ENCODE measurements at regions not wholly inside any gene's neighbourhood (a gene's known extent, or its start where the extent isn't known, plus 50 kb on each side); places are given as distances from the start of the nearest gene placed in this dataset.

DNA sequence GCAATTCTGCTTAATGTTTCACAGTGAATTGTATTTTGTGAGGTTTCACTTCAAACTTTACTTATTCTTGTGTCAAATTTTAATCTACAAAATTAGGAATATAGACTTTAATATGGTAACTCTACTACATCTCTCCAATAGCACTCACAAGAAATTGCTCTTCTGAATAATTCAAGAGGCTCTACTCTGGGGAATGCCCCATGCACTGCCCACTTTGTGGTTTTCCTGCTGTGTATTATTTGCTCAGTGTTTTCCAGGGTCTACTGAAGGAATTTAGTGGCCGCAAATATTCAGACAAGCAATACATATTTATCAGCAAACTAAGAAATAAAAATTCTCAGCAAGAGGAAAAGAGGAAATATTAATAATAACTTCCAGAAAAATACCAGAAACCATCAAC, 611.4 kb downstream of the TNS3 start:
- CTCF ChIA-PET: no interaction called here
- Histone ChIP-seq H3K79me1 (ENCODE audit: low read depth in 1 of 2, low read length in 2 of 2) (no peaks in the 10 kb centered on the region), H3K9me1 (ENCODE audit: insufficient read depth, low read length) (no peaks in the 10 kb centered on the region), H2AK5ac (ENCODE audit: low read depth, low read length) (no peak overlapping the region), H3K9ac (ENCODE audit: low read depth, low read length) (no peak overlapping the region), H4K91ac (ENCODE audit: insufficient read depth, low read depth, low read length) (no peak overlapping the region), H3K27ac (ENCODE audit: insufficient read depth, low read length) (no peak overlapping the region), H3K14ac (replicated peaks; ENCODE audit: low read depth, low read length) (no peak overlapping the region), H3K18ac (ENCODE audit: low read depth, low read length) (no peak overlapping the region), H4K8ac (ENCODE audit: low read depth in 2 of 2, low read length in 2 of 2) (no peak overlapping the region), H4K5ac (ENCODE audit: low read depth, low read length) (no peak overlapping the region), H3K4me3 (ENCODE audit: insufficient read depth, low read depth, low read length) (no peak overlapping the region), H3K36me3 (ENCODE audit: control insufficient read depth, insufficient read depth, low read length) (no peaks in the 10 kb centered on the region), H3K23ac (ENCODE audit: low read depth, low read length) (no peak overlapping the region), H3K4me2 (ENCODE audit: low read depth, low read length) (no peak overlapping the region), H2BK120ac (ENCODE audit: low read depth, low read length) (no peak overlapping the region), H4K20me1 (ENCODE audit: insufficient read depth, low read length) (no peaks in the 10 kb centered on the region), H3K4me1 (ENCODE audit: control insufficient read depth, insufficient read depth, low read length) (no peaks in the 10 kb centered on the region), H2AFZ (replicated peaks; ENCODE audit: low read length, poor library complexity) (no peak overlapping the region), H3K27me3 (ENCODE audit: control insufficient read depth, insufficient read depth, low read length) (no peaks in the 10 kb centered on the region), H3K56ac (ENCODE audit: extremely low read depth, insufficient read depth, low read length) (no peak overlapping the region), H2AK9ac (replicated peaks; ENCODE audit: low read depth, low read length, poor library complexity) (no peak overlapping the region), H2BK15ac (ENCODE audit: low read depth, low read length) (no peak overlapping the region), H2BK5ac (ENCODE audit: low read depth, low read length, poor library complexity, severe bottlenecking) (no peak overlapping the region), H2BK20ac (ENCODE audit: low read depth, low read length) (no peak overlapping the region), H3K4ac (ENCODE audit: low read depth, low read length) (no peak overlapping the region), H3K9me3 (ENCODE audit: control insufficient read depth, insufficient read depth, low read length) (peaks cover 2% of the 10 kb centered on the region; the same call in 1 of the 2 replicates)
- DNase-seq (no peak), ATAC-seq (ENCODE audit: low read depth) (no peak)
- intact Hi-C loops (cut with micrococcal nuclease): no loop called here
- BruUV-seq (replicated peaks): no TSS peak
- dilution Hi-C loops (cut with HindIII; ENCODE audit: low sequenced_read_pairs, unreplicated experiment): no loop called here
- TF ChIP-seq MXI1 (IDR thresholded peaks at IDR 0.05; ENCODE audit: borderline replicate concordance, low read depth, low read length): no peak
- TF ChIP-seq BHLHE40 (IDR thresholded peaks at IDR 0.05; ENCODE audit: low read depth, low read length): no peak
- no peak for TF ChIP-seq CEBPB (IDR thresholded peaks at IDR 0.05; ENCODE audit: low read depth, low read length)
- TF ChIP-seq CTCF (conservative IDR thresholded peaks at IDR 0.05; ENCODE audit: low read depth, low read length): no peak
- TF ChIP-seq, protein P1, sequence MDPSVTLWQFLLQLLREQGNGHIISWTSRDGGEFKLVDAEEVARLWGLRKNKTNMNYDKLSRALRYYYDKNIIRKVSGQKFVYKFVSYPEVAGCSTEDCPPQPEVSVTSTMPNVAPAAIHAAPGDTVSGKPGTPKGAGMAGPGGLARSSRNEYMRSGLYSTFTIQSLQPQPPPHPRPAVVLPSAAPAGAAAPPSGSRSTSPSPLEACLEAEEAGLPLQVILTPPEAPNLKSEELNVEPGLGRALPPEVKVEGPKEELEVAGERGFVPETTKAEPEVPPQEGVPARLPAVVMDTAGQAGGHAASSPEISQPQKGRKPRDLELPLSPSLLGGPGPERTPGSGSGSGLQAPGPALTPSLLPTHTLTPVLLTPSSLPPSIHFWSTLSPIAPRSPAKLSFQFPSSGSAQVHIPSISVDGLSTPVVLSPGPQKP (IDR thresholded peaks at IDR 0.05; ENCODE audit: borderline replicate concordance, low read depth, low read length): no peak
- TF ChIP-seq SMC3 (IDR thresholded peaks at IDR 0.05; ENCODE audit: low read depth, low read length): no peak
- no peak for TF ChIP-seq CHD1 (IDR thresholded peaks at IDR 0.05; ENCODE audit: low read depth, low read length)
- TF ChIP-seq USF2 (IDR thresholded peaks at IDR 0.05; ENCODE audit: low read depth, low read length): no peak
- no peak for TF ChIP-seq MAZ (IDR thresholded peaks at IDR 0.05; ENCODE audit: borderline replicate concordance, low read depth, low read length)
- TF ChIP-seq RCOR1 (IDR thresholded peaks at IDR 0.05; ENCODE audit: insufficient replicate concordance, low read length): no peak
- TF ChIP-seq RAD21 (IDR thresholded peaks at IDR 0.05; ENCODE audit: low read length): no peak
- TF ChIP-seq FOS (IDR thresholded peaks at IDR 0.05; ENCODE audit: low read depth, low read length): no peak
- no peak for TF ChIP-seq NFE2L2 (IDR thresholded peaks at IDR 0.05; ENCODE audit: low read depth, low read length)
- TF ChIP-seq MAFK (IDR thresholded peaks at IDR 0.05; ENCODE audit: low read depth, low read length): no peak
- in situ Hi-C loops (cut with MboI; ENCODE audit: low sequenced_read_pairs): no loop called here
- POLR2A ChIA-PET (ENCODE audit: unreplicated experiment): no interaction called here
- no CpG with 5 or more reads among the region's 1 CpG for WGBS, 2 experiments (ENCODE audit: extremely low coverage in 2 of 2, insufficient read length in 1 of 2)

All from IMR-90 (cell line).